Liver (tissue), 8 donors: ENCODE measurements at regions not wholly inside any gene's neighbourhood (a gene's known extent, or its start where the extent isn't known, plus 50 kb on each side); places are given as distances from the start of the nearest gene placed in this dataset.

Source experiments
- DNase-seq: peaks from one replicate; pipeline ENCODE4 v3.0.0-alpha.2; 2017; ENCODE audit warnings: low spot score
- H3K27ac ChIP-seq, 2 donors: one replicate each; pipeline ENCODE4 v1.7.0; 2013; ENCODE audit warnings: inconsistent platforms in 2 of 2, low read length in 2 of 2, control low read depth in 1 of 2, low read depth in 1 of 2, mild to moderate bottlenecking in 1 of 2
- H3K27me3 ChIP-seq, 4 donors: one replicate each; pipeline versions ENCODE4 v1.6.1 to v1.7.0; 2013; ENCODE audit warnings: low read length in 3 of 4, inconsistent platforms in 1 of 4, mild to moderate bottlenecking in 1 of 4, moderate library complexity in 1 of 4; ENCODE audit not compliant: control insufficient read depth in 4 of 4, insufficient read depth in 4 of 4
- H3K36me3 ChIP-seq, 4 donors: one replicate each; pipeline versions ENCODE4 v1.6.1 to v1.7.0; 2013; ENCODE audit warnings: low read length in 3 of 4, mild to moderate bottlenecking in 3 of 4, low read depth in 1 of 4, moderate library complexity in 1 of 4; ENCODE audit not compliant: control insufficient read depth in 4 of 4, insufficient read depth in 3 of 4
- H3K4me1 ChIP-seq, 4 donors: one replicate each; pipeline versions ENCODE4 v1.6.1 to v1.7.0; 2013; ENCODE audit warnings: low read length in 3 of 4, mild to moderate bottlenecking in 3 of 4, moderate library complexity in 1 of 4; ENCODE audit not compliant: control insufficient read depth in 4 of 4, insufficient read depth in 4 of 4
- H3K4me3 ChIP-seq, 3 donors: one replicate each; pipeline versions ENCODE4 v1.6.1 to v1.7.0; 2013; ENCODE audit warnings: low read length in 3 of 3, control low read depth in 1 of 3, low read depth in 1 of 3, mild to moderate bottlenecking in 1 of 3
- H3K9ac ChIP-seq, 2 donors: one replicate each; pipeline ENCODE4 v1.7.0; 2013; ENCODE audit warnings: low read length in 2 of 2, mild to moderate bottlenecking in 2 of 2, moderate library complexity in 2 of 2, control low read depth in 1 of 2, low read depth in 1 of 2
- H3K9me3 ChIP-seq, 4 donors: one replicate each; pipeline versions ENCODE4 v1.6.1 to v1.7.0; 2013; ENCODE audit warnings: low read length in 3 of 4; ENCODE audit not compliant: control insufficient read depth in 4 of 4
- CTCF ChIP-seq: fragments of 150-350 bp; IDR thresholded peaks from 2 replicates; pipeline ENCODE4 v1.5.1; 2017; ENCODE audit warnings: improper control_type of control experiment, low read depth, low read length; ENCODE audit not compliant: missing input control
- FOXA1 ChIP-seq: IDR thresholded peaks from 2 replicates; pipeline ENCODE4 v1.6.1; 2016; ENCODE audit warnings: antibody characterized with exemption
- FOXA2 ChIP-seq: IDR thresholded peaks from 2 replicates; pipeline ENCODE4 v1.6.1; 2016; ENCODE audit warnings: antibody characterized with exemption
- GABPA ChIP-seq, 2 donors: IDR thresholded peaks in 1 of 2; conservative IDR thresholded peaks in 1 of 2; 2 replicates each; pipeline ENCODE4 v1.6.1; 2016; ENCODE audit warnings: antibody characterized with exemption in 2 of 2, mild to moderate bottlenecking in 1 of 2, moderate library complexity in 1 of 2
- HNF4A ChIP-seq, 2 donors: conservative IDR thresholded peaks; 2 replicates each; pipeline ENCODE4 v1.6.1; 2016; ENCODE audit warnings: antibody characterized with exemption in 2 of 2, mild to moderate bottlenecking in 2 of 2
- HNF4G ChIP-seq: IDR thresholded peaks from 2 replicates; pipeline ENCODE4 v1.6.1; 2016; ENCODE audit warnings: antibody characterized with exemption
- JUND ChIP-seq, 2 donors: IDR thresholded peaks; 2 replicates each; pipeline ENCODE4 v1.6.1; 2016; ENCODE audit warnings: antibody characterized with exemption in 2 of 2
- RAD21 ChIP-seq, 2 donors: IDR thresholded peaks; 2 replicates each; pipeline ENCODE4 v1.6.1; 2016; ENCODE audit warnings: antibody characterized with exemption in 2 of 2, mild to moderate bottlenecking in 2 of 2
- REST ChIP-seq: IDR thresholded peaks from 2 replicates; pipeline ENCODE4 v1.6.1; 2016; ENCODE audit warnings: antibody characterized with exemption, mild to moderate bottlenecking
- RXRA ChIP-seq, 2 donors: IDR thresholded peaks; 2 replicates each; pipeline ENCODE4 v1.6.1; 2017 to 2018; ENCODE audit warnings: antibody characterized with exemption in 2 of 2, mild to moderate bottlenecking in 1 of 2
- SP1 ChIP-seq: IDR thresholded peaks from 2 replicates; pipeline ENCODE4 v1.6.1; 2018; ENCODE audit warnings: antibody characterized with exemption, mild to moderate bottlenecking
- TAF1 ChIP-seq: conservative IDR thresholded peaks from 2 replicates; pipeline ENCODE4 v1.6.1; 2016; ENCODE audit warnings: antibody characterized with exemption, mild to moderate bottlenecking
- WGBS: extraction: QIAGEN DNeasy Blood & Tissue Kit; methylation state at CpG from one replicate; pipeline ENCODE4 v1.1.7; 2013; 5-methylcytosine and 5-hydroxymethylcytosine counted together
- TF ChIP-seq, protein P1 (sequence below): IDR thresholded peaks from 2 replicates; pipeline ENCODE4 v1.6.1; 2016; ENCODE audit warnings: antibody characterized with exemption
- TF ChIP-seq, protein P2 (sequence below): IDR thresholded peaks from 2 replicates; pipeline ENCODE4 v1.6.1; 2016; ENCODE audit warnings: antibody characterized with exemption
- donor health status: healthy.
- donor health status: healthy.
- donor health status: healthy.
- donor health status: healthy.
- donor health status: healthy.

DNA sequence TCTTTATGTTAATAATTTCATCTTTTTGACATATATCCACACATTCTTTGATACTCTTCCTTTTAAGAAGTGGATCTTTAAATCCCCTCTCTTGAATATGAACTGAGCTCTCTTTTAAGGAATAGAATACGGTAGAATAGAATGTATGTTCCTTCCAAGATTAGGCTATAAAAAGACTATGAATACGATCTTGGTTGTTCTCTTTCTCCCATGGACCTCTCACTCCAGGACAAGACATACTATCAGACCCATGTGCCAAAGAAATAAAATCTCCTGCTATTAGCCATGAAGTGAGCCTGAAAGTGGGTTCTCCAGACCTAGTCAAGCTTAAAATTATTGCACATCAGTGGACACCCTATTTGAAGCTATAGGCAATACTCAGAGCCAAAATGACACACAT is 392.2 kb upstream of the ANO3 start:
- no peak for DNase-seq
- 83% methylated on average over 2 of the region's 2 CpGs for WGBS
- TF ChIP-seq, protein P1, sequence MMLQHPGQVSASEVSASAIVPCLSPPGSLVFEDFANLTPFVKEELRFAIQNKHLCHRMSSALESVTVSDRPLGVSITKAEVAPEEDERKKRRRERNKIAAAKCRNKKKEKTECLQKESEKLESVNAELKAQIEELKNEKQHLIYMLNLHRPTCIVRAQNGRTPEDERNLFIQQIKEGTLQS = no peak
- TF ChIP-seq REST = no peak
- TF ChIP-seq SP1 = no peak
- TF ChIP-seq CTCF = no peak
- TF ChIP-seq HNF4G = no peak
- no peak for TF ChIP-seq TAF1
- no peak for TF ChIP-seq RXRA (IDR thresholded peaks at IDR 0.05)
- TF ChIP-seq FOXA2 = no peak
- no peak overlapping the region for H3K4me3 ChIP-seq
- no peaks in the 10 kb centered on the region for H3K27me3 ChIP-seq
- no peak overlapping the region for H3K9ac ChIP-seq
- no peaks in the 10 kb centered on the region for H3K36me3 ChIP-seq
- no peak overlapping the region for H3K27ac ChIP-seq
- H3K4me1 ChIP-seq = no peaks in the 10 kb centered on the region
- no peaks in the 10 kb centered on the region for H3K9me3 ChIP-seq

DNA sequence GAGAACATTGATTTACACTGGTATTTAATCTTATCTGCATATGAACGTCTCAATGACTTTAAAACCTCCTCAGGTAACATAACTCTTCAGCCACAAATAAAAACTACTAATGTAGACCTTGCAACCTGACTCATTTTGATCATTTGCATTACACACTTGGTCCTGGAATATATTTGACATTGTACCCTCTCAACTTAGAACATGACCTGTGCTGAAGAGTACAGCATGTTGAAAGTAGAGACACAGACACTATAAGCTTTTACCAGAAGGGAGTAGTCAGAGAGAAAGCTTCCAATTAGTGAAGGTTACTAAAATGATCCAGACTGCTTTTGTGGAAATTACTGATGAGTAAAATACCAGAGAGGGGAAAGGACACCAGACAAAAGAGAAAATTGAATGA is 390.6 kb upstream of the ANO3 start:
- no peak for DNase-seq
- Histone ChIP-seq H3K9me3 (no peaks in the 10 kb centered on the region), H3K4me1 (no peaks in the 10 kb centered on the region), H3K27ac (no peak overlapping the region), H3K9ac (no peak overlapping the region), H3K36me3 (no peaks in the 10 kb centered on the region), H3K27me3 (no peaks in the 10 kb centered on the region), H3K4me3 (no peak overlapping the region)
- TF ChIP-seq FOXA1 (no peak), JUND (IDR thresholded peaks at IDR 0.05) (no peak), FOXA2 (no peak), GABPA (IDR thresholded peaks at IDR 0.05 in 1 of 2, conservative IDR thresholded peaks at IDR 0.05 in 1 of 2) (no peak), RAD21 (IDR thresholded peaks at IDR 0.05) (no peak), CTCF (no peak), HNF4A (conservative IDR thresholded peaks at IDR 0.05) (no peak), HNF4G (no peak)
- TF ChIP-seq, protein P1 = no peak
- TF ChIP-seq, protein P2, sequence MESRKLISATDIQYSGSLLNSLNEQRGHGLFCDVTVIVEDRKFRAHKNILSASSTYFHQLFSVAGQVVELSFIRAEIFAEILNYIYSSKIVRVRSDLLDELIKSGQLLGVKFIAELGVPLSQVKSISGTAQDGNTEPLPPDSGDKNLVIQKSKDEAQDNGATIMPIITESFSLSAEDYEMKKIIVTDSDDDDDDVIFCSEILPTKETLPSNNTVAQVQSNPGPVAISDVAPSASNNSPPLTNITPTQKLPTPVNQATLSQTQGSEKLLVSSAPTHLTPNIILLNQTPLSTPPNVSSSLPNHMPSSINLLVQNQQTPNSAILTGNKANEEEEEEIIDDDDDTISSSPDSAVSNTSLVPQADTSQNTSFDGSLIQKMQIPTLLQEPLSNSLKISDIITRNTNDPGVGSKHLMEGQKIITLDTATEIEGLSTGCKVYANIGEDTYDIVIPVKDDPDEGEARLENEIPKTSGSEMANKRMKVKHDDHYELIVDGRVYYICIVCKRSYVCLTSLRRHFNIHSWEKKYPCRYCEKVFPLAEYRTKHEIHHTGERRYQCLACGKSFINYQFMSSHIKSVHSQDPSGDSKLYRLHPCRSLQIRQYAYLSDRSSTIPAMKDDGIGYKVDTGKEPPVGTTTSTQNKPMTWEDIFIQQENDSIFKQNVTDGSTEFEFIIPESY = no peak
- 58% methylated on average over 1 of the region's 1 CpG for WGBS
